Liver (tissue), 3 donors: ENCODE measurements at regions not wholly inside any gene's neighbourhood (a gene's known extent, or its start where the extent isn't known, plus 50 kb on each side); places are given as distances from the start of the nearest gene placed in this dataset.

Experiments
- CTCF ChIP-seq: fragments of 150-350 bp; IDR thresholded peaks from 2 replicates; pipeline ENCODE4 v1.5.1; 2017; ENCODE audit warnings: improper control_type of control experiment, low read depth, low read length; ENCODE audit not compliant: missing input control
- GABPA ChIP-seq, 2 donors: IDR thresholded peaks in 1 of 2; conservative IDR thresholded peaks in 1 of 2; 2 replicates each; pipeline ENCODE4 v1.6.1; 2016; ENCODE audit warnings: antibody characterized with exemption in 2 of 2, mild to moderate bottlenecking in 1 of 2, moderate library complexity in 1 of 2
- HNF4A ChIP-seq, 2 donors: conservative IDR thresholded peaks; 2 replicates each; pipeline ENCODE4 v1.6.1; 2016; ENCODE audit warnings: antibody characterized with exemption in 2 of 2, mild to moderate bottlenecking in 2 of 2
- HNF4G ChIP-seq: IDR thresholded peaks from 2 replicates; pipeline ENCODE4 v1.6.1; 2016; ENCODE audit warnings: antibody characterized with exemption
- MAX ChIP-seq: IDR thresholded peaks from 2 replicates; pipeline ENCODE4 v1.6.1; 2016; ENCODE audit warnings: antibody characterized with exemption
- NR2F2 ChIP-seq: IDR thresholded peaks from 2 replicates; pipeline ENCODE4 v1.6.1; 2016; ENCODE audit warnings: antibody characterized with exemption
- REST ChIP-seq: IDR thresholded peaks from 2 replicates; pipeline ENCODE4 v1.6.1; 2016; ENCODE audit warnings: antibody characterized with exemption, mild to moderate bottlenecking
- RXRA ChIP-seq, 2 donors: IDR thresholded peaks; 2 replicates each; pipeline ENCODE4 v1.6.1; 2017 to 2018; ENCODE audit warnings: antibody characterized with exemption in 2 of 2, mild to moderate bottlenecking in 1 of 2
- SP1 ChIP-seq: IDR thresholded peaks from 2 replicates; pipeline ENCODE4 v1.6.1; 2018; ENCODE audit warnings: antibody characterized with exemption, mild to moderate bottlenecking
- TAF1 ChIP-seq: conservative IDR thresholded peaks from 2 replicates; pipeline ENCODE4 v1.6.1; 2016; ENCODE audit warnings: antibody characterized with exemption, mild to moderate bottlenecking
- TF ChIP-seq, protein P1 (sequence below): IDR thresholded peaks from 2 replicates; pipeline ENCODE4 v1.6.1; 2016; ENCODE audit warnings: antibody characterized with exemption
- donor health status: healthy.
- donor health status: healthy.

- TF ChIP-seq CTCF, result no peak
- peak; percentile 81 for TF ChIP-seq MAX
- peak; percentile 83 for TF ChIP-seq REST
- TF ChIP-seq RXRA (IDR thresholded peaks at IDR 0.05), result peak in 1 of 2 donors; percentile 85
- peak; percentile 73 for TF ChIP-seq HNF4G
- TF ChIP-seq, protein P1, sequence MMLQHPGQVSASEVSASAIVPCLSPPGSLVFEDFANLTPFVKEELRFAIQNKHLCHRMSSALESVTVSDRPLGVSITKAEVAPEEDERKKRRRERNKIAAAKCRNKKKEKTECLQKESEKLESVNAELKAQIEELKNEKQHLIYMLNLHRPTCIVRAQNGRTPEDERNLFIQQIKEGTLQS, result peak; percentile 54
- TF ChIP-seq TAF1, result no peak
- peak; percentile 96 to 98 for TF ChIP-seq HNF4A (conservative IDR thresholded peaks at IDR 0.05)
- TF ChIP-seq GABPA (IDR thresholded peaks at IDR 0.05 in 1 of 2, conservative IDR thresholded peaks at IDR 0.05 in 1 of 2), result no peak
- peak; percentile 34 for TF ChIP-seq NR2F2
- peak; percentile 83 for TF ChIP-seq SP1
Observed at GRCh38 chr2:23200787-23201114, 184.2 kb upstream of the KLHL29 start.
